ENCODE measurements at regions not wholly inside any gene's neighbourhood (a gene's known extent, or its start where the extent isn't known, plus 50 kb on each side); places are given as distances from the start of the nearest gene placed in this dataset.

DNA sequence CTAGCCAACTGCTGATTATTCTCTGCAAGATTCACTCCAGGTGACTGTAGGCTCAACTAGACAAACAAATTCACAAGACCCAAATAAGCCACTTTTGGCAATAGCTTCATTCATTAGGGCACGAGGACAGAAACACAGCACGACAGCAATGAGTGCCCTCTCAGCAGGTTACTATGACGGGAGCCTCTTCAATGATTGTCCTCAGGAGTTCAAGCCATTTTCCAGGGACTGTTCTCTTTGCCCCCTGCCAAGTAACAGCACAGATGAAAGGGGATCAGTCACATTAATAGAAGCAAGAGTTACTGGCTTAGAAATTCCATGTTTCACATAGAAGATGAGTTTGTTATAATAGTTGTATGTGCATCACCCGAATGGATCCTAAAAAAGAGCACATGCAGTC, 712.2 kb downstream of the CDH8 start:
- TF ChIP-seq POLR2AphosphoS5 (IDR thresholded peaks at IDR 0.05; ENCODE audit: low read depth, low read length) (no peak), TAF1 (IDR thresholded peaks at IDR 0.05; ENCODE audit: borderline replicate concordance, insufficient read depth, low read length) (no peak)

All from PFSK-1 (cell line).